Endodermal cell (in vitro differentiated cells): ENCODE measurements at regions not wholly inside any gene's neighbourhood (a gene's known extent, or its start where the extent isn't known, plus 50 kb on each side); places are given as distances from the start of the nearest gene placed in this dataset.

ENCODE experiments used
- DNase-seq: peaks from one replicate; pipeline ENCODE4 v3.0.0-alpha.2; 2017
- H3K27ac ChIP-seq: 2 replicates; pipeline ENCODE4 v1.5.1; 2013; ENCODE audit warnings: mild to moderate bottlenecking, low read depth, low read length, moderate library complexity
- H3K27me3 ChIP-seq: 2 replicates; pipeline ENCODE4 v1.6.1; 2013; ENCODE audit warnings: mild to moderate bottlenecking, low read length, moderate library complexity; ENCODE audit not compliant: insufficient read depth, control insufficient read depth, poor library complexity, severe bottlenecking
- H3K36me3 ChIP-seq: 2 replicates; pipeline ENCODE4 v1.7.0; 2013; ENCODE audit warnings: mild to moderate bottlenecking, low read length, moderate library complexity; ENCODE audit not compliant: control insufficient read depth, insufficient read depth
- H3K4me1 ChIP-seq: one replicate; pipeline ENCODE4 v1.7.0; 2013; ENCODE audit warnings: low read length; ENCODE audit not compliant: control insufficient read depth, insufficient read depth
- H3K4me3 ChIP-seq: 2 replicates; pipeline ENCODE4 v1.5.1; 2013; ENCODE audit warnings: mild to moderate bottlenecking, low read length, moderate library complexity
- H3K9ac ChIP-seq: 2 replicates; pipeline ENCODE4 v1.6.1; 2013; ENCODE audit warnings: mild to moderate bottlenecking, low read length, moderate library complexity; ENCODE audit not compliant: poor library complexity, severe bottlenecking; ENCODE audit errors: extremely low read depth
- H3K9me3 ChIP-seq: 2 replicates; pipeline ENCODE4 v1.6.1; 2013; ENCODE audit warnings: mild to moderate bottlenecking, low read length, moderate library complexity; ENCODE audit not compliant: control insufficient read depth
- H3K27ac Mint-ChIP-seq: 2 replicates; pipeline ENCODE4 v1.8.0; 2020; ENCODE audit warnings: mixed read lengths
- H3K27me3 Mint-ChIP-seq: 2 replicates; pipeline ENCODE4 v1.8.0; 2021; ENCODE audit warnings: mild to moderate bottlenecking, mixed read lengths; ENCODE audit not compliant: insufficient read depth
- H3K36me3 Mint-ChIP-seq: 2 replicates; pipeline ENCODE4 v1.8.0; 2020; ENCODE audit warnings: low read depth, mixed read lengths
- H3K4me1 Mint-ChIP-seq: 2 replicates; pipeline ENCODE4 v1.8.0; 2020; ENCODE audit warnings: mixed read lengths
- H3K4me3 Mint-ChIP-seq: 2 replicates; pipeline ENCODE4 v1.8.0; 2020; ENCODE audit warnings: mild to moderate bottlenecking, moderate library complexity, mixed read lengths
- H3K9me3 Mint-ChIP-seq: 2 replicates; pipeline ENCODE4 v1.8.0; 2020; ENCODE audit warnings: mild to moderate bottlenecking, mixed read lengths
- WGBS, 2 experiments: methylation state at CpG; one replicate each; pipeline versions ENCODE4 v1.1.5 to v1.1.7; 2013; ENCODE audit warnings: missing lambda C conversion rate in 2 of 2, mixed read lengths in 1 of 2; ENCODE audit not compliant: insufficient coverage in 1 of 2, insufficient read length in 1 of 2; 5-methylcytosine and 5-hydroxymethylcytosine counted together
- TF ChIP-seq, protein P1 (sequence below): fragments of 200-600 bp; sonication (generic); conservative IDR thresholded peaks from 2 replicates; pipeline ENCODE4 v1.5.0; 2021; ENCODE audit warnings: antibody characterized with exemption, mild to moderate bottlenecking

DNA sequence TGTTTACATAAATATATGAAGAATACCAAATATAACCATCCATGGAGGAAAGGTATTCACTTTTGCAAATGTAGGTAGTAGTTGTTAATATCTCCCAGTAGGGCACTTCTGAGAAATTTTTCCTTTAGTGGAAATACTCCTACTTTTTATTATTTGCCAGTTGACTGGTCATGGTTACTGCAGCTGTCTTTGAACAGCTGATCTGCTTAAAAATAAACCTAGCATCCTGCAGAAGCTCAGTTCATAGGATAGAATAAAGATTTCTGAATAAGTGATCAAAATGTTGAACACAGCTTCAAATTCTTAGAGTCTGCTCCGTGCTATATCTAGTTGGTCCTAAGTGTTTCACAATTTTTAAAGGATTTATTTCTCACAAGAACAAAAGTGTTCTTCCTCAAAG is 270.7 kb upstream of the TRPC7 start:
- Mint-ChIP-seq H3K27ac (no peak overlapping the region), H3K9me3 (no peaks in the 10 kb centered on the region), H3K36me3 (no peaks in the 10 kb centered on the region), H3K4me3 (no peak overlapping the region), H3K4me1 (peaks cover 7% of the 10 kb centered on the region), H3K27me3 (no peaks in the 10 kb centered on the region)
- Histone ChIP-seq H3K4me1 (peaks cover under 1% of the 10 kb centered on the region), H3K9ac (no peak overlapping the region), H3K27ac (no peak overlapping the region), H3K9me3 (no peaks in the 10 kb centered on the region), H3K4me3 (no peak overlapping the region), H3K27me3 (no peaks in the 10 kb centered on the region), H3K36me3 (no peaks in the 10 kb centered on the region)
- TF ChIP-seq, protein P1, sequence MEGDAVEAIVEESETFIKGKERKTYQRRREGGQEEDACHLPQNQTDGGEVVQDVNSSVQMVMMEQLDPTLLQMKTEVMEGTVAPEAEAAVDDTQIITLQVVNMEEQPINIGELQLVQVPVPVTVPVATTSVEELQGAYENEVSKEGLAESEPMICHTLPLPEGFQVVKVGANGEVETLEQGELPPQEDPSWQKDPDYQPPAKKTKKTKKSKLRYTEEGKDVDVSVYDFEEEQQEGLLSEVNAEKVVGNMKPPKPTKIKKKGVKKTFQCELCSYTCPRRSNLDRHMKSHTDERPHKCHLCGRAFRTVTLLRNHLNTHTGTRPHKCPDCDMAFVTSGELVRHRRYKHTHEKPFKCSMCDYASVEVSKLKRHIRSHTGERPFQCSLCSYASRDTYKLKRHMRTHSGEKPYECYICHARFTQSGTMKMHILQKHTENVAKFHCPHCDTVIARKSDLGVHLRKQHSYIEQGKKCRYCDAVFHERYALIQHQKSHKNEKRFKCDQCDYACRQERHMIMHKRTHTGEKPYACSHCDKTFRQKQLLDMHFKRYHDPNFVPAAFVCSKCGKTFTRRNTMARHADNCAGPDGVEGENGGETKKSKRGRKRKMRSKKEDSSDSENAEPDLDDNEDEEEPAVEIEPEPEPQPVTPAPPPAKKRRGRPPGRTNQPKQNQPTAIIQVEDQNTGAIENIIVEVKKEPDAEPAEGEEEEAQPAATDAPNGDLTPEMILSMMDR: no peak
- no peak for DNase-seq
- WGBS, 2 experiments: 88 to 100% methylated on average over 1 of the region's 1 CpG

- TF ChIP-seq, protein P1: no peak
- Mint-ChIP-seq H3K36me3 (no peaks in the 10 kb centered on the region), H3K27ac (peak overlapping the region; percentile 69), H3K4me1 (peaks cover 22% of the 10 kb centered on the region), H3K4me3 (no peak overlapping the region), H3K9me3 (no peaks in the 10 kb centered on the region), H3K27me3 (no peaks in the 10 kb centered on the region)
- H3K36me3 ChIP-seq: no peaks in the 10 kb centered on the region
- 65 to 88% methylated on average over 1 of the region's 1 CpG for WGBS, 2 experiments
- H3K4me3 ChIP-seq: no peak overlapping the region
- H3K27me3 ChIP-seq: no peaks in the 10 kb centered on the region
- peak; percentile 47 for DNase-seq
- no peak overlapping the region for H3K27ac ChIP-seq
- no peaks in the 10 kb centered on the region for H3K9me3 ChIP-seq
- peaks cover 5% of the 10 kb centered on the region for H3K4me1 ChIP-seq
- no peak overlapping the region for H3K9ac ChIP-seq
These were observed 265.8 kb upstream of the TRPC7 start for GRCh38 chr5:136631186-136631585.

DNA sequence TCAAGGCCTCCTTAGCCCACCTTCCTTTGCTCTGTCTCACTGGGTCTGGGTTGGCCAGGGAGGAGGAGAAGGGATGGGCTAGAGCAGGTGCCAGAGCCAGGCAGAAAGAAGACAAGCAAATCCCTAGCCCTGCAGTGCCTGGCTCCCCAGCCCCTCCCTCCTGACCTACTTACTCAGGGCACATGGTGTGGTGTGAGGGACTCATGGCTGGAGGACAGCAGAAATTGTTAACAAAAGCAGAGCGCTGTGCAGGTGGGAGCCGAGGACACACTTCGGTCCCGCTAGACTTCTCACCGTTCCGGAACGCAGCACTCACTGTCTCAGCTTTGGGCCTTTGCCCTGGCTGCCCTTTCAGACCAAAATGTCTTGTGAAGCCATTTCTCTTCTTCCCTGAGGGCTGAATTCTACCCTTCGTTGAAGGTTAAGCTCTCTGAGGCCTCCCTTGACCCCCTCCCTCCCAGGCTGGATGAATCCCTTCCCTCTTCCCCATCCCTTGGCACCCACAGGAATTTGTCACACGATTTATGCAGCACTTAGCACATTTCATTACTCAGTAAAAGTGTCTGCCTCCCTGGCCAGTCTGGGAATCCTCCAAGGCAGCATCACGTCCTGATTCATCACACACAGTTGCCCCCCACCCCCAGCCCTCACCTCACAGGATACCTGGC is 263.9 kb upstream of the TRPC7 start:
- H3K36me3 ChIP-seq: no peaks in the 10 kb centered on the region
- no peaks in the 10 kb centered on the region for H3K27me3 ChIP-seq
- Mint-ChIP-seq H3K4me3 (no peak overlapping the region), H3K4me1 (peaks cover 36% of the 10 kb centered on the region), H3K36me3 (no peaks in the 10 kb centered on the region), H3K9me3 (no peaks in the 10 kb centered on the region), H3K27me3 (no peaks in the 10 kb centered on the region), H3K27ac (no peak overlapping the region)
- H3K4me1 ChIP-seq: peaks cover 16% of the 10 kb centered on the region
- TF ChIP-seq, protein P1: no peak
- no peak overlapping the region for H3K27ac ChIP-seq
- H3K4me3 ChIP-seq: no peak overlapping the region
- 89 to 95% methylated on average over 8 to 10 of the region's 10 CpGs for WGBS, 2 experiments
- peak; percentile 74 for DNase-seq
- H3K9ac ChIP-seq: no peak overlapping the region
- H3K9me3 ChIP-seq: no peaks in the 10 kb centered on the region
